Fibroblast of villous mesenchyme (primary cell): ENCODE measurements at regions not wholly inside any gene's neighbourhood (a gene's known extent, or its start where the extent isn't known, plus 50 kb on each side); places are given as distances from the start of the nearest gene placed in this dataset.
A peak's percentile ranks its signal among the peaks of the same experiment; 100 is the strongest.

Experiments used
- DNase-seq: peaks from one replicate; pipeline ENCODE4 v3.0.0-alpha.2; 2010; ENCODE audit warnings: low read depth
- H3K4me3 ChIP-seq: 2 replicates; pipeline ENCODE4 v1.5.1; 2011; ENCODE audit warnings: low read depth, mild to moderate bottlenecking, low read length
- TF ChIP-seq, protein P1 (sequence below): IDR thresholded peaks from 2 replicates; pipeline ENCODE4 v1.5.1; 2012; ENCODE audit warnings: low read depth, mild to moderate bottlenecking, low read length; ENCODE audit not compliant: insufficient read depth

DNA sequence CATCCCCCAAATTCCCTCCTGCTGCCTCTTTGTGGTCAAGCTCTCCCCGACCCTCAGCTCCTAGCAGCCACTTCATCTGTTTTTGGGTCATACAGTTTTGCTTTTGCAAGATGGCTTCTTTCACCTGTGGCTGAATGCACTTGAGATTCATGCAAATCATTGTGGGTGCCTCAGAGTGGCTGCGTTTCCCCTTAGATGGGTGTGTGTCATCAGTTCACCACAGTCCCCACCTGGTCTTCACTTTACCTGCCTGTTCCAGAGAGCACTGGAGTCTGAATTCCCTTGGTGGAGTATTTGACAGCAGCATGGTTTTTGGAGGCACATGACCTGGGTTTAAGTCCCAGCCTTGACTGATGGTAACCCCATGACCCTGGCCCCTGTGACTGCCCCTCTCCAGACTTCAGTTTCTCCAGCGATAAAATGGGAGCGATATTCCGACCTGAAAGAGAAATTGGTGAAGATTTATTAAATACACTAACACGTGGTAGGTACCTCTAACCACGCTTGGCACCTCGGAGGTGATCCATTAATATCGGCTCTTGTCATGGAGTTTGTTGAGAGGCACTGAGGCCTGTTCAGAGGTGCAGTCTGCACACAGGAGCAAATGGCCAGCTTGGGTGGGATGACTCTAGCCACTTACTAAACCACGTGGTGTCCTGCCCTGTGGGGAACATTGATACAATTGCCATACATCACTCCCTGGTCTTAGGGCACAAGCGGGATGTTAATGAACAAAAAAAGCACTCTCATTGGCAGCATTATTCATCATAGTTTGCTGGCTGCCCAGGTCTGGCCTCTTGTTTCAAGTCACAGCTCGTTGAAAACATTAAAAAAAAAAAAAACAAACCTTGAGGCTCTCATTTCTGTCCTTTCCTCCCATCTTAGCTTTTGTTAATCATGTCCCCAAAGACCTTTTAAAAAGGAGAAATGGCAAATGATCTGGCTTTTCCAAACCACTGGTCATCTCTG is 167.2 kb upstream of the KCNG1 start:
- no peak overlapping the region for H3K4me3 ChIP-seq
- TF ChIP-seq, protein P1, sequence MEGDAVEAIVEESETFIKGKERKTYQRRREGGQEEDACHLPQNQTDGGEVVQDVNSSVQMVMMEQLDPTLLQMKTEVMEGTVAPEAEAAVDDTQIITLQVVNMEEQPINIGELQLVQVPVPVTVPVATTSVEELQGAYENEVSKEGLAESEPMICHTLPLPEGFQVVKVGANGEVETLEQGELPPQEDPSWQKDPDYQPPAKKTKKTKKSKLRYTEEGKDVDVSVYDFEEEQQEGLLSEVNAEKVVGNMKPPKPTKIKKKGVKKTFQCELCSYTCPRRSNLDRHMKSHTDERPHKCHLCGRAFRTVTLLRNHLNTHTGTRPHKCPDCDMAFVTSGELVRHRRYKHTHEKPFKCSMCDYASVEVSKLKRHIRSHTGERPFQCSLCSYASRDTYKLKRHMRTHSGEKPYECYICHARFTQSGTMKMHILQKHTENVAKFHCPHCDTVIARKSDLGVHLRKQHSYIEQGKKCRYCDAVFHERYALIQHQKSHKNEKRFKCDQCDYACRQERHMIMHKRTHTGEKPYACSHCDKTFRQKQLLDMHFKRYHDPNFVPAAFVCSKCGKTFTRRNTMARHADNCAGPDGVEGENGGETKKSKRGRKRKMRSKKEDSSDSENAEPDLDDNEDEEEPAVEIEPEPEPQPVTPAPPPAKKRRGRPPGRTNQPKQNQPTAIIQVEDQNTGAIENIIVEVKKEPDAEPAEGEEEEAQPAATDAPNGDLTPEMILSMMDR = no peak
- DNase-seq = no peak

DNA sequence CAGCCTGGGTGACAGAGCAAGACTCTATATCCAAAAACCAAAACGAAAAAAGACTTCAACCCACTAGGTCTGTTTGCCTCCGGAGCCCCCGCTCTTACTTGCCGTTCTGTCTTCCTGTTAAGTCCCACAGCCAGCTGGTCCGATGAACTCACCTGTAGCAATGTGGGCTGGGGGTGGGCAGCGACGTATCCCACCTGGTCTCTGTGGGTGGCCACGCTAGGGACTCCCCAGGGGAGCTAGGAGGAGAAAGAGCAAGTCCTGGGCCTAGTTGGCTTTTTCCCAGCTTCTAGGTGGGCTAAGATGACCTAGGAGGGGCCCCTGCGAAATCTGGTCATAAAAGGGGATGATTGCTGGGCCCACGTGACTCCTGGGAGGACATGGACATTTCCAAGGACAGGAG is 166.0 kb upstream of the KCNG1 start:
- TF ChIP-seq, protein P1 = no peak
- DNase-seq = no peak

DNA sequence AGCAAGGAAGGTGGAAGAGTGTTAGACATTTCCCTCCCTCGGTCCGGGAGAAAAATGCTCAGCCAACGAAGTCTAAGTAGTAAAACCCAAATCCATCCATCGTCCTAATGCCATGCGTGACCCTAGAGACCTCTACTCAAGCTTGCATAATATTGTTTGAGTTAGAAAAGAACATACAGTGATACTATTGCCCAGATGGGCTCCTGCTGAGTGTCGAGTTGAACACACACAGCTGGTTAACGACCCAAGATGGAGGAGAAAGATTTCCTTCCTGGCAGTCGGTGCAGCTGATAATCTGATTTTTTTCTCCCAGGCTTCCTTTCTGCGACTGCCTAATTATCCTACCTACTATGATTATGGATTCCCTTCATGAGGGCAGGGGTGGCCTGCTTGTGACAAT is 164.4 kb upstream of the KCNG1 start:
- H3K4me3 ChIP-seq = no peak overlapping the region
- TF ChIP-seq, protein P1 = no peak
- DNase-seq = peak; percentile 44

More for the DNA sequence above, 166.0 kb upstream of the KCNG1 start:
- no peak overlapping the region for H3K4me3 ChIP-seq

DNA sequence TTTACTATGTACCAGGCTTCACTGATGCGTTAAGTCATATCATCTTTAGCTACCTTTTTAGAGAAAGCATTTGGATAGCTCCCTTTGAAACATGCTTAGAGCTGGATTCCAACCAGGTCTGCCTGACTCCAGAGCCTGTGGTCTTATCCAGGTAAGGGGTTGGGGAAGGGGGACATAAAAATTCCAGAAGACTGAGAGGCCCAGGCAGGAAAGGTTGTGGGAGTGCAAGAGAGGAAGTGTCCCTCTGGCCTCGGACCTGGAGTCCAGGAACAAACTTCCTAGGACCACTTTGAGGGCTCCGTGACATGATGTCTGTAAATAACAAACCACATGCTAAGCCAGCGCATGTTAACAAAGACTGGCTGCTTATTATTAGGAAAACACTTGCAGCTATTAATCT is 163.0 kb upstream of the KCNG1 start:
- TF ChIP-seq, protein P1 = no peak
- DNase-seq = no peak
- H3K4me3 ChIP-seq = no peak overlapping the region

DNA sequence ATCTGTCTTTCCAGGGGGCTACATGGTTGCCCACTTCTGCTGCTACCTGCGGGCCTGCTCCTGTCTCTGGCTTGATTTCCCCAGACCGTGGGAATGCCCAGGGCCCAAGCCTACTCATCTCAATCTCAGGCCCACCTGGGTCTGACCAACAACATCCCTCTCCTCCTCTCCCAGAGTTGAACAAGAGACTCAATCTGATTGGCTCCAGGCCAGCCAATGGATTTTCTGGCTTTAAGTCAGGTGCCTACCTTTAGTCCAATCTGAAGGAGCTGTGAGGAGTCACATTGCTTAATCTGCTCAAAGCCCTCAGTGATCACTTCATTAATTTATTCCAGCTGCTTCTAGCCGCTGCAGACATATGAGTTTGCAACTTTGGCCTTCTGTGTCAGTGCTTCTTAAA is 162.4 kb upstream of the KCNG1 start:
- DNase-seq = no peak
- TF ChIP-seq, protein P1 = no peak
- H3K4me3 ChIP-seq = no peak overlapping the region

DNA sequence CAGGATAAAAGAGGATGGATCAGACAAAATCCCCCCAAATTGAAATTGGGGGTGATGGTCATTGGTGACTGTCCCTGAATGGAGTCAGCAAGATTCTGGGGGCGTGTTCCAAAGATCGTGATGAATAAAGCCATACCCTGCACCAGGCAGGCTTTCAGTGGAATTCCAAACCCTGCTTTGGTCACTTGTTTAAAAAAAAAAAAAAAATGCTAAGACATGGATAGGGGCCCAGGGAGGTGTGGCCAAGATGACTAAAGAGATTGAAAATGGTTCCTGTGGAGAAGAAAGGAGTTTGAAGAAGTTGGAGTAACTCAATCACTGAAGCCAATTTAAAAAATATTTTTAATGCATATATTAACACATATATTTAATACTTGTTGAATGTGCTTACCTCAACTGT is 161.4 kb upstream of the KCNG1 start:
- DNase-seq = no peak

More for the DNA sequence above, 161.4 kb upstream of the KCNG1 start:
- TF ChIP-seq, protein P1 = no peak
- H3K4me3 ChIP-seq = no peak overlapping the region
